ENCODE measurements at regions not wholly inside any gene's neighbourhood (a gene's known extent, or its start where the extent isn't known, plus 50 kb on each side); places are given as distances from the start of the nearest gene placed in this dataset.

GRCh38 chr6:168374541-168375071, 55.0 kb upstream of the DACT2 start:
- no peak for TF ChIP-seq POLR2A (IDR thresholded peaks at IDR 0.05; ENCODE audit: low read length)
- TF ChIP-seq GATA1 (IDR thresholded peaks at IDR 0.05; ENCODE audit: low read depth, low read length): no peak
